ENCODE measurements at regions not wholly inside any gene's neighbourhood (a gene's known extent, or its start where the extent isn't known, plus 50 kb on each side); places are given as distances from the start of the nearest gene placed in this dataset.

DNA sequence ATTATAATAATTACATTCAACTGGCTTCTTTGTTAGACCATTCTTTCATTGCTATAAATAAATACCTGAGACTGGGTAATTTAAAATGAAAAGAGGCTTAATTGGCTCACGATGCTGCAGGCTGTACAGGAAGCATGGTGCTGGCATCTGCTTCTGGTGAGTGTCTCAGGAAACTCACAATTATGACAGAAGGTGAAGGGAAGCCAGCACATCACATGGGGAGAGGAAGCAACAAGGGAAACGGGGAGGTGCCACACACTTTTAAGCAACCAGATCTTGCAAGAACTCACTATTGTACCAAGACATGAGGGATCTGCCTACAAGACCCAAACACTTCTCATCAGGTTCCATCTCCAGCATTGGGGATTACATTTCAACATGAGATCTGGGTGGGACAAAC, 413.1 kb upstream of the ARRDC4 start:
- WGBS, 2 donors = 47 to 65% methylated on average over 2 of the region's 2 CpGs
- no peak overlapping the region for H3K4me3 ChIP-seq (ENCODE audit: low read depth, poor library complexity, severe bottlenecking)
- intact Hi-C loops (cut with DNase I; ENCODE audit: low total_unique reads) = no loop called here
- TF ChIP-seq POLR2A (IDR thresholded peaks at IDR 0.05) = no peak
- TF ChIP-seq, protein P1, sequence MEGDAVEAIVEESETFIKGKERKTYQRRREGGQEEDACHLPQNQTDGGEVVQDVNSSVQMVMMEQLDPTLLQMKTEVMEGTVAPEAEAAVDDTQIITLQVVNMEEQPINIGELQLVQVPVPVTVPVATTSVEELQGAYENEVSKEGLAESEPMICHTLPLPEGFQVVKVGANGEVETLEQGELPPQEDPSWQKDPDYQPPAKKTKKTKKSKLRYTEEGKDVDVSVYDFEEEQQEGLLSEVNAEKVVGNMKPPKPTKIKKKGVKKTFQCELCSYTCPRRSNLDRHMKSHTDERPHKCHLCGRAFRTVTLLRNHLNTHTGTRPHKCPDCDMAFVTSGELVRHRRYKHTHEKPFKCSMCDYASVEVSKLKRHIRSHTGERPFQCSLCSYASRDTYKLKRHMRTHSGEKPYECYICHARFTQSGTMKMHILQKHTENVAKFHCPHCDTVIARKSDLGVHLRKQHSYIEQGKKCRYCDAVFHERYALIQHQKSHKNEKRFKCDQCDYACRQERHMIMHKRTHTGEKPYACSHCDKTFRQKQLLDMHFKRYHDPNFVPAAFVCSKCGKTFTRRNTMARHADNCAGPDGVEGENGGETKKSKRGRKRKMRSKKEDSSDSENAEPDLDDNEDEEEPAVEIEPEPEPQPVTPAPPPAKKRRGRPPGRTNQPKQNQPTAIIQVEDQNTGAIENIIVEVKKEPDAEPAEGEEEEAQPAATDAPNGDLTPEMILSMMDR (IDR thresholded peaks at IDR 0.05) = no peak
- DNase-seq (ENCODE audit: low spot score in 2 of 2) = no peak

DNA sequence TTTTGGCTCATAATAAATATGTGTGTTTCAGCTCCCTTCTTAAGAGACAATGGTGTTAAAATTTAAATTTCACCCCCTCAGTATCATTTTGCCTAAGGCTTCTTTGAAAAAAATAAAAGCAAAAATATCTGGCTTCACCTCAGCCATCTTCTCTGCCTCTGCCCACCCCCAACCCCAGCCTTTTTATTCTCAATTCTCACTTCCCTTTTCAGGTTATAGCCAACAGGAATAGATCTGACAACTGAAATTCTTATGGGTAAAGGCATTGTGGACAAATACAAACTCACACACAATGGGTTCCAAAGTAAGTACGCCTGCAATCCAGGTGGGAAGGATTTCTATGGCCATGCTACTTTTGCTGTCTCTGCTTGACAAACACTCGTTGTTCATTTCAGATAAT, 399.0 kb upstream of the ARRDC4 start:
- no peak for DNase-seq (ENCODE audit: low spot score in 2 of 2)
- 65 to 70% methylated on average over 2 of the region's 2 CpGs for WGBS, 2 donors

DNA sequence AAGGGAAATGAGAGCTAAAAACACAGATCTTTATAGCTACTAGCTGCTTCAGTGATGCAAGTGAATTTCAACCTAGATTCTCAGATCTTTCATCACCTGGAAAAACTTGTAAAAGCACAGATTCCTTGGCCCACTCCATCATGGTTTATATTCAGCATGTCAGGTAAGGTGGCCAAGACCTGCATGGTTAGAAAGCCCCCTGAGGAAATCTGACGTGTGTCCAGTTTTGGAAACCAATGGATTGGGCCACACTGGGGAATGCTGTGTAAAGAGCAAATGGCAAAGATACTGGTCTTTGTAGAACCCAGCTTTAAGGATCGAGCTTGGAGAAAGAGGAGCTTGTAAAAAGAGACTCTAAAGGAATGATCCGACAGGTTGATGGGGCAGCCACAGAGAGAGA, 397.0 kb upstream of the ARRDC4 start:
- intact Hi-C loops (cut with DNase I; ENCODE audit: low total_unique reads) = no loop called here
- WGBS, 2 donors = 90% methylated on average over 3 of the region's 3 CpGs
- no peak overlapping the region for H3K4me3 ChIP-seq (ENCODE audit: low read depth, poor library complexity, severe bottlenecking)
- TF ChIP-seq, protein P1 (IDR thresholded peaks at IDR 0.05) = no peak
- TF ChIP-seq POLR2A (IDR thresholded peaks at IDR 0.05) = no peak
- no peak for DNase-seq (ENCODE audit: low spot score in 2 of 2)

More for the DNA sequence above, 399.0 kb upstream of the ARRDC4 start:
- H3K4me3 ChIP-seq (ENCODE audit: low read depth, poor library complexity, severe bottlenecking) = no peak overlapping the region
- no peak for TF ChIP-seq POLR2A (IDR thresholded peaks at IDR 0.05)
- TF ChIP-seq, protein P1 (IDR thresholded peaks at IDR 0.05) = no peak
- intact Hi-C loops (cut with DNase I; ENCODE audit: low total_unique reads) = no loop called here

DNA sequence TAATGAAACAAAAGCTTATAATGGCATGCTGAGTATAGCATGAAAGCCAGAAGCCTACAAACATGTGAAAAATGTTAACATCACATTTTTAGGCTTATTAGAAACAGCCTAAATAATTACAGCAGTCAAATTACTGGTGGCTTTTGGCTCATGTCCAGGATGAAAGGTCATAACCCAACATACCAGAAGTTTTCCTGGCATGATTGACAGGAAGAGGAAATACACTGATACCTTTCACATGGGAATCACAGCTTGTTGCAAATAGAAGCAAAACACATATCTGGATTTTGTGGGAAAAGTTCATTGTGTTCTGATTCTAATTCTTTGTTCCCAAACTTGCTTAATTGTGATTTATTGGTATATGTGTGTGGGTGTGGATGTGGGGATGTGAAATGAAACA, 393.5 kb upstream of the ARRDC4 start:
- DNase-seq (ENCODE audit: low spot score in 2 of 2) = no peak
- H3K4me3 ChIP-seq (ENCODE audit: low read depth, poor library complexity, severe bottlenecking) = no peak overlapping the region
- TF ChIP-seq, protein P1 (IDR thresholded peaks at IDR 0.05) = no peak
- no peak for TF ChIP-seq POLR2A (IDR thresholded peaks at IDR 0.05)
- intact Hi-C loops (cut with DNase I; ENCODE audit: low total_unique reads) = no loop called here

DNA sequence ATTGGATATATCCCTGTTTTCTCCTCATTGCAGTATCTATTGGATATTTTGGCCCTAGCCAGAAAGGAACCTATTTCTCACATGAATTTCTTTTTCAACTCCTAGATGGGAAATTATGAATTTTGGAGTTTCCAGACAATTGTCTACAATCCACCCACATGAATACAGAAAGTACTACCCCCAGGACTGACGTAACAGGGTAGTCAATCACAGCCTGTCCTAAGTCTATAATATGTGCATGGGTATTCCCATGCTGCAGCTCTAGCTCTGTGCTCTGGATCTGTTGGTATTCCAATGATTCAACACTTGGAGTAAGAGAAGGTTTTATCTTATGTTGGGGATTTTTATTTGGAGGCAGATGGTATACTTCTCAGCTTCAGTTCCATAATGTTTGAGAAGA, 393.1 kb upstream of the ARRDC4 start:
- intact Hi-C loops (cut with DNase I; ENCODE audit: low total_unique reads) = no loop called here
- TF ChIP-seq, protein P1 (IDR thresholded peaks at IDR 0.05) = no peak
- TF ChIP-seq POLR2A (IDR thresholded peaks at IDR 0.05) = no peak
- 61 to 63% methylated on average over 1 of the region's 1 CpG for WGBS, 2 donors
- DNase-seq (ENCODE audit: low spot score in 2 of 2) = no peak
- H3K4me3 ChIP-seq (ENCODE audit: low read depth, poor library complexity, severe bottlenecking) = no peak overlapping the region

DNA sequence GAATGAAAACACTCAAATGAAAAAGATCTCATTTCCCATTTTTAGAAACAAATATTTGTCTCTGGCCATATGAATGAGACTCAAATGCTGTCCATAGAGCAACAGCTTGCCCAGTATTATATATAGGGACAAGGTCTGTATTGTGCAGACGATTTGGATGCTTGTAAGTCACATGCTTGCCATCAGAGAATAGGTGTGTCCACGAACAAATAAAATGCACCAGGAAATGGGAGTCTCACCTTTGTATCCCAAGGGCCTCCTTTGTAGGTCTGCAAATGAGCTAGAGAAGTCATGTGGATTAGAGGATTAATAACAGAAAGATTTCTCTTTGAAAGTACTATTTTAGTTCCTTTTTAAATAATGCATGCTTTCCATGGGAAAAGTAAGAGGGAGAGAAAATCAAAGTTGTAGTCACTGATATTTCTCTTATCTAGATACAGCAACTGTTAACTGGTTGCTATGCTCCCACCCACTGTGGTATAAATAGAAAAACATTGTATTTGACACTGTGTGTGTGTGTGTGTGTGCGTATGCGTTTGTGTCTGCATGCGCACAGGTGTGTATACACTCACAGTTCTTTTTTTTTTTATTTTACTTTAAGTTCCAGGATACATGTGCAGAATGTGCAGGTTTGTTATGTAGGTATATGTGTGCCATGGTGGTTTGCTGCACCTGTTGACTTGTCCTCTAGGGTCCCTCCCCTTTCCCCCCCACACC, 383.4 kb upstream of the ARRDC4 start:
- intact Hi-C loops (cut with DNase I; ENCODE audit: low total_unique reads) = no loop called here
- WGBS, 2 donors = 70 to 74% methylated on average over 5 of the region's 5 CpGs
- TF ChIP-seq, protein P1 (IDR thresholded peaks at IDR 0.05) = no peak
- TF ChIP-seq POLR2A (IDR thresholded peaks at IDR 0.05) = no peak
- no peak for DNase-seq (ENCODE audit: low spot score in 2 of 2)
- H3K4me3 ChIP-seq (ENCODE audit: low read depth, poor library complexity, severe bottlenecking) = no peak overlapping the region
